Thoracic aorta (tissue), 2 donors: ENCODE measurements at regions not wholly inside any gene's neighbourhood (a gene's known extent, or its start where the extent isn't known, plus 50 kb on each side); places are given as distances from the start of the nearest gene placed in this dataset.

ENCODE experiments used
- ATAC-seq: fragments of 150-250 bp; one replicate; pipeline ENCODE4 v1.8.0; 2017; ENCODE audit warnings: low read depth; ENCODE audit not compliant: insufficient number of reproducible peaks, low FRiP score
- DNase-seq: peaks from one replicate; pipeline ENCODE4 v3.0.0-alpha.2; 2020; ENCODE audit warnings: low spot score
- H3K27ac ChIP-seq, 2 donors: fragments of 200-600 bp; sonication (generic); 1 replicate in 1 of 2; 2 replicates in 1 of 2; pipeline ENCODE4 v1.5.1; 2016; ENCODE audit warnings: mild to moderate bottlenecking in 2 of 2, moderate library complexity in 2 of 2
- H3K27me3 ChIP-seq: fragments of 200-600 bp; sonication (generic); replicated peaks from 2 replicates; pipeline ENCODE4 v1.6.0; 2016; ENCODE audit warnings: mild to moderate bottlenecking; ENCODE audit not compliant: insufficient read depth
- H3K36me3 ChIP-seq: fragments of 200-600 bp; sonication (generic); one replicate; pipeline ENCODE4 v1.5.1; 2016
- H3K4me1 ChIP-seq, 2 donors: fragments of 200-600 bp; sonication (generic); 1 replicate in 1 of 2; 2 replicates in 1 of 2; pipeline versions ENCODE4 v1.5.1 to v1.6.0; 2016; ENCODE audit warnings: low read depth in 2 of 2, mild to moderate bottlenecking in 1 of 2; ENCODE audit not compliant: control insufficient read depth in 1 of 2
- H3K4me3 ChIP-seq: fragments of 200-600 bp; sonication (generic); 2 replicates; pipeline ENCODE4 v1.5.1; 2016; ENCODE audit warnings: mild to moderate bottlenecking
- H3K9me3 ChIP-seq: fragments of 200-600 bp; sonication (generic); 2 replicates; pipeline ENCODE4 v1.5.1; 2016
- CTCF ChIP-seq: fragments of 200-600 bp; sonication (generic); IDR thresholded peaks from one replicate; pipeline ENCODE4 v1.5.1; 2019; ENCODE audit warnings: antibody characterized with exemption

- Histone ChIP-seq H3K27me3 (no peaks in the 10 kb centered on the region), H3K9me3 (no peaks in the 10 kb centered on the region), H3K4me1 (no peaks in the 10 kb centered on the region), H3K27ac (no peak overlapping the region), H3K36me3 (no peaks in the 10 kb centered on the region), H3K4me3 (no peak overlapping the region)
- TF ChIP-seq CTCF, result no peak
- no peak for DNase-seq
- ATAC-seq, result no peak
Measured at GRCh38 chr17:36856222-36856621, 81.1 kb upstream of the LHX1 start.

- no peaks in the 10 kb centered on the region for H3K27me3 ChIP-seq
- H3K4me1 ChIP-seq, result no peaks in the 10 kb centered on the region
- H3K36me3 ChIP-seq, result no peaks in the 10 kb centered on the region
- TF ChIP-seq CTCF, result no peak
- ATAC-seq (no peak), DNase-seq (no peak)
- H3K27ac ChIP-seq, result no peak overlapping the region
- no peak overlapping the region for H3K4me3 ChIP-seq
- no peaks in the 10 kb centered on the region for H3K9me3 ChIP-seq
Measured at GRCh38 chr17:36856903-36857381, 80.3 kb upstream of the LHX1 start.

GRCh38 chr17:36857698-36858097, 79.6 kb upstream of the LHX1 start:
- TF ChIP-seq CTCF, result no peak
- H3K4me1 ChIP-seq, result no peaks in the 10 kb centered on the region
- no peaks in the 10 kb centered on the region for H3K9me3 ChIP-seq
- no peaks in the 10 kb centered on the region for H3K27me3 ChIP-seq
- H3K36me3 ChIP-seq, result no peaks in the 10 kb centered on the region
- DNase-seq (no peak), ATAC-seq (no peak)
- H3K27ac ChIP-seq, result no peak overlapping the region
- no peak overlapping the region for H3K4me3 ChIP-seq

GRCh38 chr17:36858119-36859002, 78.9 kb upstream of the LHX1 start:
- no peak for TF ChIP-seq CTCF
- ATAC-seq (no peak), DNase-seq (no peak)
- Histone ChIP-seq H3K9me3 (no peaks in the 10 kb centered on the region), H3K27ac (no peak overlapping the region), H3K4me3 (no peak overlapping the region), H3K4me1 (no peaks in the 10 kb centered on the region), H3K36me3 (no peaks in the 10 kb centered on the region), H3K27me3 (no peaks in the 10 kb centered on the region)

GRCh38 chr17:36859003-36859300, 78.3 kb upstream of the LHX1 start:
- Histone ChIP-seq H3K4me1 (no peaks in the 10 kb centered on the region), H3K36me3 (no peaks in the 10 kb centered on the region), H3K27me3 (no peaks in the 10 kb centered on the region), H3K27ac (no peak overlapping the region), H3K9me3 (no peaks in the 10 kb centered on the region), H3K4me3 (no peak overlapping the region)
- no peak for TF ChIP-seq CTCF
- DNase-seq (no peak), ATAC-seq (no peak)
